ENCODE measurements at regions not wholly inside any gene's neighbourhood (a gene's known extent, or its start where the extent isn't known, plus 50 kb on each side); places are given as distances from the start of the nearest gene placed in this dataset.

GRCh38 chr12:93144109-93144508 lies 215.0 kb upstream of the EEA1 start:
- Histone ChIP-seq H3F3A (ENCODE audit: low read length, unreplicated experiment) (no peaks in the 10 kb centered on the region), H3K36me3 (ENCODE audit: low read depth, low read length) (no peaks in the 10 kb centered on the region), H3K9me2 (replicated peaks; ENCODE audit: low read length) (no peaks in the 10 kb centered on the region), H3K4me1 (ENCODE audit: insufficient read depth, low read length) (peaks cover 31% of the 10 kb centered on the region), H3K4me2 (ENCODE audit: low read length) (peak overlapping the region; percentile 69), H3K27ac (ENCODE audit: low read length) (peak overlapping the region; percentile 55), H3K9ac (ENCODE audit: low read length) (no peak overlapping the region), H3K27me3 (ENCODE audit: low read length) (no peaks in the 10 kb centered on the region), H3K9me3 (ENCODE audit: low read length) (no peaks in the 10 kb centered on the region), H4K20me1 (ENCODE audit: low read length) (no peaks in the 10 kb centered on the region), H2AFZ (ENCODE audit: low read length) (no peak overlapping the region), H3K4me3 (ENCODE audit: low read length) (no peak overlapping the region), H3K79me2 (ENCODE audit: low read length) (no peaks in the 10 kb centered on the region)
- TF ChIP-seq EZH2phosphoT487 (IDR thresholded peaks at IDR 0.05; ENCODE audit: borderline replicate concordance, low read length) = no peak
- no peak for TF ChIP-seq CTCF (conservative IDR thresholded peaks at IDR 0.05; ENCODE audit: low read depth, low read length)
- no peak for TF ChIP-seq EZH2 (IDR thresholded peaks at IDR 0.05; ENCODE audit: low read length, unreplicated experiment)
- ATAC-seq = peak; percentile 32
- ChIA-PET POLR2A (ENCODE audit: unreplicated experiment) (no interaction called here), CTCF (interaction anchor here (0.6 kb wide), 1 partner anchor 64 kb away, joined by 5 read pairs; no protein-coding TSS in a partner anchor)
- peak; percentile 39 for DNase-seq
- BruUV-seq (replicated peaks) = no TSS peak
- intact Hi-C loops (cut with micrococcal nuclease) = loop anchor here (2.0 kb wide), 1 partner anchor 53 kb away; no protein-coding TSS in a partner anchor

GRCh38 chr12:93145086-93145485 lies 216.0 kb upstream of the EEA1 start:
- POLR2A ChIA-PET (ENCODE audit: unreplicated experiment) = interaction anchor here (0.6 kb wide), 1 partner anchor 57 kb away, joined by 3 read pairs; no protein-coding TSS in a partner anchor
- peak overlapping the region; percentile 55 for H3K27ac ChIP-seq (ENCODE audit: low read length)
- no TSS peak for BruUV-seq (replicated peaks)
- TF ChIP-seq CTCF (conservative IDR thresholded peaks at IDR 0.05; ENCODE audit: low read depth, low read length) = no peak
- no peak for TF ChIP-seq EZH2 (IDR thresholded peaks at IDR 0.05; ENCODE audit: low read length, unreplicated experiment)
- no peak for TF ChIP-seq EZH2phosphoT487 (IDR thresholded peaks at IDR 0.05; ENCODE audit: borderline replicate concordance, low read length)
- no peaks in the 10 kb centered on the region for H3K9me2 ChIP-seq (replicated peaks; ENCODE audit: low read length)
- H2AFZ ChIP-seq (ENCODE audit: low read length) = no peak overlapping the region
- H3K9ac ChIP-seq (ENCODE audit: low read length) = no peak overlapping the region
- H3K4me2 ChIP-seq (ENCODE audit: low read length) = peak overlapping the region; percentile 69
- H4K20me1 ChIP-seq (ENCODE audit: low read length) = no peaks in the 10 kb centered on the region
- peak overlapping the region; percentile 17; the same call in 1 of the 2 replicates for H3K4me3 ChIP-seq (ENCODE audit: low read length)
- peaks cover 27% of the 10 kb centered on the region for H3K4me1 ChIP-seq (ENCODE audit: insufficient read depth, low read length)
- H3K27me3 ChIP-seq (ENCODE audit: low read length) = no peaks in the 10 kb centered on the region
- peak; percentile 96 for DNase-seq
- H3K79me2 ChIP-seq (ENCODE audit: low read length) = no peaks in the 10 kb centered on the region
- H3K9me3 ChIP-seq (ENCODE audit: low read length) = no peaks in the 10 kb centered on the region
- CTCF ChIA-PET = interaction anchor here (0.7 to 0.8 kb wide), 2 partner anchors 103 to 252 kb away, joined by 3 to 4 read pairs; no protein-coding TSS in a partner anchor
- ATAC-seq = peak; percentile 86
- intact Hi-C loops (cut with micrococcal nuclease) = loop anchor here (1.0 to 2.0 kb wide), 2 partner anchors 54 to 84 kb away; no protein-coding TSS in a partner anchor
- H3K36me3 ChIP-seq (ENCODE audit: low read depth, low read length) = no peaks in the 10 kb centered on the region
- no peaks in the 10 kb centered on the region for H3F3A ChIP-seq (ENCODE audit: low read length, unreplicated experiment)

GRCh38 chr12:93146263-93146939 lies 217.3 kb upstream of the EEA1 start:
- BruUV-seq (replicated peaks) = no TSS peak
- TF ChIP-seq CTCF (conservative IDR thresholded peaks at IDR 0.05; ENCODE audit: low read depth, low read length) = no peak
- TF ChIP-seq EZH2phosphoT487 (IDR thresholded peaks at IDR 0.05; ENCODE audit: borderline replicate concordance, low read length) = no peak
- TF ChIP-seq EZH2 (IDR thresholded peaks at IDR 0.05; ENCODE audit: low read length, unreplicated experiment) = no peak
- Histone ChIP-seq H2AFZ (ENCODE audit: low read length) (no peak overlapping the region), H3K4me3 (ENCODE audit: low read length) (no peak overlapping the region), H3K27me3 (ENCODE audit: low read length) (no peaks in the 10 kb centered on the region), H3K4me1 (ENCODE audit: insufficient read depth, low read length) (peaks cover 27% of the 10 kb centered on the region), H3K9ac (ENCODE audit: low read length) (no peak overlapping the region), H3K9me3 (ENCODE audit: low read length) (no peaks in the 10 kb centered on the region), H3K9me2 (replicated peaks; ENCODE audit: low read length) (no peaks in the 10 kb centered on the region), H3K4me2 (ENCODE audit: low read length) (no peak overlapping the region), H3K27ac (ENCODE audit: low read length) (no peak overlapping the region), H3K36me3 (ENCODE audit: low read depth, low read length) (no peaks in the 10 kb centered on the region), H3K79me2 (ENCODE audit: low read length) (no peaks in the 10 kb centered on the region), H3F3A (ENCODE audit: low read length, unreplicated experiment) (no peaks in the 10 kb centered on the region), H4K20me1 (ENCODE audit: low read length) (no peaks in the 10 kb centered on the region)
- ATAC-seq = no peak
- peak; percentile 35 for DNase-seq
- ChIA-PET CTCF (no interaction called here), POLR2A (ENCODE audit: unreplicated experiment) (interaction anchor here (0.6 kb wide), 1 partner anchor 8 kb away, joined by 6 read pairs; no protein-coding TSS in a partner anchor)
- intact Hi-C loops (cut with micrococcal nuclease) = no loop called here

All from PC-3 (cell line).